ENCODE measurements at regions not wholly inside any gene's neighbourhood (a gene's known extent, or its start where the extent isn't known, plus 50 kb on each side); places are given as distances from the start of the nearest gene placed in this dataset.
A peak's percentile ranks its signal among the peaks of the same experiment; 100 is the strongest.

DNA sequence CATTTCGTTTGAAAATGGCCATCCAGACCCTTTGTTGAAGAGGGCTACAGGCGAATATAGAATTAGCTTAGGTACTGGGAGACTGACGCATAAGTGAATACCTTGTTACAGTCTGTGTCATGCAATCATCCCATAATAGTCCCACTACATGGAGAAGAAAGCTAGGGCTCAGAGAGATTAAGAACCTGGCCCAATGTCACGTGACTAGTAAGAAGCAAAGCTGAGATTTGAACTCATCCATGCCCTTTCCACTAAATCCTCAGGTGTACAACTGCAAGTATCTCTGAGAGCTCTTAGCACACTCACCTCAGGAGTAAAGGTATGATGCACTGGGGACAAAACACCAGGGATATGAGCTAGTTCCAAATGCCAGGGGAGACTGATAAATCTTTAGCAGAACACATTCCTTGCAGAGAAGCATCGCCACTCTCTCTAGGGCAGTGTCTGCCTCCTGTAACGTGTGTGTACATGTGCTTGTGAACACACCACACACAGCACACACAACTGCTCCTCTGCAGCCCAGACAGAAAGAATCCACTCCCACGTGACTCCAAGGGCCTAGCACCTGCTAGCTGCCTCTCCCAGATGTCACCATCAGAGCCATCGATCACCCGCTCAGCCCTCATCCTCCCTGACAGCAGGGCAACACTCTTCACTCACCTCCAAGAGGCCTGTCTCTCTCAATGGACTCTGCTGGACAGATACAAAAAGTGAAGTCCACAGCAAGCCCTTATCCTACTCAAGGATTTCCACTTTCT lies 402.8 kb downstream of the NXPE2 start:
- DNase-seq (ENCODE audit: low read depth, low spot score) (no peak), FAIRE-seq (no peak), ATAC-seq (no peak)
- Histone ChIP-seq H3K36me3 (ENCODE audit: control insufficient read depth in 2 of 2, insufficient read depth in 2 of 2, low read length in 1 of 2) (no peaks in the 10 kb centered on the region), H3K9ac (ENCODE audit: control insufficient read depth, insufficient read depth, low read length) (no peak overlapping the region), H3K27ac (ENCODE audit: control insufficient read depth, insufficient read depth) (no peak overlapping the region), H3K27me3 (replicated peaks in 1 of 2; ENCODE audit: control insufficient read depth in 2 of 2, insufficient read depth in 2 of 2, low read length in 1 of 2) (no peaks in the 10 kb centered on the region; a peak in 1 of 4 replicates), H3K9me3 (replicated peaks; ENCODE audit: control insufficient read depth, insufficient read depth, low read length) (no peaks in the 10 kb centered on the region), H4K20me1 (ENCODE audit: control insufficient read depth, insufficient read depth) (no peaks in the 10 kb centered on the region), H3K4me3 (no peak overlapping the region), H3K79me2 (ENCODE audit: control insufficient read depth, insufficient read depth, low read length) (no peaks in the 10 kb centered on the region), H3K4me1 (ENCODE audit: control insufficient read depth, insufficient read depth, low read length) (no peaks in the 10 kb centered on the region), H2AFZ (ENCODE audit: control insufficient read depth, low read depth, low read length) (no peak overlapping the region), H3K4me2 (ENCODE audit: control insufficient read depth, insufficient read depth) (no peak overlapping the region)
- RAD21 ChIA-PET (ENCODE audit: unreplicated experiment), result no interaction called here
- SMC1A ChIA-PET (ENCODE audit: uncharacterized antibody, unreplicated experiment), result interaction anchor here (0.6 kb wide), 1 partner anchor 220 kb away, joined by 3 read pairs; no protein-coding TSS in a partner anchor
- WGBS (ENCODE audit: insufficient coverage, insufficient replicate concordance, low lambda C conversion rate, missing lambda C conversion rate), result 39% methylated on average over 9 of the region's 9 CpGs
- peak; percentile 60; the same call in 1 of the 2 replicates for TF ChIP-seq RAD51 (IDR thresholded peaks at IDR 0.05)
- TF ChIP-seq, protein P1, sequence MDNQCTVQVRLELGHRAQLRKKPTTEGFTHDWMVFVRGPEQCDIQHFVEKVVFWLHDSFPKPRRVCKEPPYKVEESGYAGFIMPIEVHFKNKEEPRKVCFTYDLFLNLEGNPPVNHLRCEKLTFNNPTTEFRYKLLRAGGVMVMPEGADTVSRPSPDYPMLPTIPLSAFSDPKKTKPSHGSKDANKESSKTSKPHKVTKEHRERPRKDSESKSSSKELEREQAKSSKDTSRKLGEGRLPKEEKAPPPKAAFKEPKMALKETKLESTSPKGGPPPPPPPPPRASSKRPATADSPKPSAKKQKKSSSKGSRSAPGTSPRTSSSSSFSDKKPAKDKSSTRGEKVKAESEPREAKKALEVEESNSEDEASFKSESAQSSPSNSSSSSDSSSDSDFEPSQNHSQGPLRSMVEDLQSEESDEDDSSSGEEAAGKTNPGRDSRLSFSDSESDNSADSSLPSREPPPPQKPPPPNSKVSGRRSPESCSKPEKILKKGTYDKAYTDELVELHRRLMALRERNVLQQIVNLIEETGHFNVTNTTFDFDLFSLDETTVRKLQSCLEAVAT (IDR thresholded peaks at IDR 0.05), result no peak
- in situ Hi-C loops (cut with MboI), result no loop called here
- CTCF ChIA-PET, result no interaction called here
- intact Hi-C loops (cut with micrococcal nuclease; ENCODE audit: unreplicated experiment), result no loop called here
- POLR2A ChIA-PET, result no interaction called here
- BruUV-seq (replicated peaks), result no TSS peak

DNA sequence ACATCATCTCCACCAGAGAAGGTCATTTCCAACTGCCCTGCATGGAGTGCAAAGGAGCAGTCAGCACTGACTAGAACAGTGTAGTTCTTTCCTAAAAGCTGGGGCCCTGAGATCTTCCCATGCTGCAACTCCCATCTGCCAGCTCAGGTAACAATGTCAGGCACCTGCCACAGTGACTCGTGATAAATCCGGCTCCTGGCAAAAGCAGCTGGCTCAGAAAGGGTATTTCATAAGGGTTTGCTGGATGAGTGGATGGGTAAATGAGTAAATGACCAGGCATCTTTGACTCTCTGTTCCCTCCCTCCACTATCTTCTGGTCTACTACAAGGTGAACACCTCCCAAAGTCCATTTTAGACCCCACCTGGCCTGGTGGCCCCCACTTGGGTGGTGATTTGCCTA lies 403.6 kb downstream of the NXPE2 start:
- no peaks in the 10 kb centered on the region for H3K9me3 ChIP-seq (replicated peaks; ENCODE audit: control insufficient read depth, insufficient read depth, low read length)
- no peaks in the 10 kb centered on the region; a peak in 1 of 4 replicates for H3K27me3 ChIP-seq (replicated peaks in 1 of 2; ENCODE audit: control insufficient read depth in 2 of 2, insufficient read depth in 2 of 2, low read length in 1 of 2)
- SMC1A ChIA-PET (ENCODE audit: uncharacterized antibody, unreplicated experiment), result no interaction called here
- H3K9ac ChIP-seq (ENCODE audit: control insufficient read depth, insufficient read depth, low read length), result no peak overlapping the region
- DNase-seq (ENCODE audit: low read depth, low spot score) (no peak), FAIRE-seq (no peak), ATAC-seq (no peak)
- no peaks in the 10 kb centered on the region for H3K79me2 ChIP-seq (ENCODE audit: control insufficient read depth, insufficient read depth, low read length)
- H3K27ac ChIP-seq (ENCODE audit: control insufficient read depth, insufficient read depth), result no peak overlapping the region
- in situ Hi-C loops (cut with MboI) (no loop called here), intact Hi-C loops (cut with micrococcal nuclease; ENCODE audit: unreplicated experiment) (no loop called here)
- RAD21 ChIA-PET (ENCODE audit: unreplicated experiment), result no interaction called here
- POLR2A ChIA-PET, result no interaction called here
- H3K4me3 ChIP-seq, result no peak overlapping the region
- H3K4me1 ChIP-seq (ENCODE audit: control insufficient read depth, insufficient read depth, low read length), result no peaks in the 10 kb centered on the region
- no peaks in the 10 kb centered on the region for H4K20me1 ChIP-seq (ENCODE audit: control insufficient read depth, insufficient read depth)
- 0% methylated on average over 2 of the region's 2 CpGs for WGBS (ENCODE audit: insufficient coverage, insufficient replicate concordance, low lambda C conversion rate, missing lambda C conversion rate)
- TF ChIP-seq SUPT20H (IDR thresholded peaks at IDR 0.05; ENCODE audit: borderline replicate concordance, control insufficient read depth, low read depth, low read length) (no peak), BACH1 (IDR thresholded peaks at IDR 0.05; ENCODE audit: borderline replicate concordance) (no peak), PAX5 (IDR thresholded peaks at IDR 0.05; ENCODE audit: borderline replicate concordance, low read depth, low read length) (no peak), RELA (IDR thresholded peaks at IDR 0.05; ENCODE audit: borderline replicate concordance, partially characterized antibody) (no peak), CBX3 (IDR thresholded peaks at IDR 0.05; ENCODE audit: borderline replicate concordance, low read depth) (no peak), CEBPB (IDR thresholded peaks at IDR 0.05; ENCODE audit: borderline replicate concordance in 1 of 2, low read depth in 2 of 2, low read length in 2 of 2) (no peak), SMAD1 (IDR thresholded peaks at IDR 0.05; ENCODE audit: low read depth, partially characterized antibody) (no peak), NRF1 (conservative IDR thresholded peaks at IDR 0.05; ENCODE audit: low read depth, low read length) (no peak), MXI1 (IDR thresholded peaks at IDR 0.05; ENCODE audit: low read depth, low read length) (no peak)
- H3K36me3 ChIP-seq (ENCODE audit: control insufficient read depth in 2 of 2, insufficient read depth in 2 of 2, low read length in 1 of 2), result no peaks in the 10 kb centered on the region
- no peak overlapping the region for H2AFZ ChIP-seq (ENCODE audit: control insufficient read depth, low read depth, low read length)
- BruUV-seq (replicated peaks), result no TSS peak
- H3K4me2 ChIP-seq (ENCODE audit: control insufficient read depth, insufficient read depth), result no peak overlapping the region
- CTCF ChIA-PET, result no interaction called here

Data from GM12878 (cell line).